MCF 10A (cell line): ENCODE measurements at regions not wholly inside any gene's neighbourhood (a gene's known extent, or its start where the extent isn't known, plus 50 kb on each side); places are given as distances from the start of the nearest gene placed in this dataset.

Source experiments
- BruUV-seq: library from RNA; stranded (reverse); fragments of 400-500 nt; replicated peaks from 2 replicates; lab custom pipeline; 2021; lab: Mats Ljungman, UMichigan
- CTCF ChIA-PET: fragments of 300-600 bp; sonication (Branson Sonifier 250); formaldehyde crosslinking; extraction: SDS; loops from one replicate; lab custom pipeline; 2021; ENCODE audit warnings: antibody characterized with exemption, inconsistent platforms; lab: Yijun Ruan, JAX
- POLR2A ChIA-PET: fragments of 300-600, 350-650 bp; sonication (Branson Sonifier 250); formaldehyde crosslinking; extraction: SDS; loops from one replicate; lab custom pipeline; 2020; ENCODE audit warnings: antibody characterized with exemption, inconsistent platforms; lab: Yijun Ruan, JAX
- DNase-seq: peaks from one replicate; pipeline ENCODE4 v3.0.0-alpha.2; 2018; ENCODE audit not compliant: unreplicated experiment
- H3K27ac Mint-ChIP-seq: one replicate; pipeline ENCODE4 v1.8.0; 2022; ENCODE audit warnings: mild to moderate bottlenecking, low read depth, mixed read lengths; ENCODE audit not compliant: unreplicated experiment
- H3K27me3 Mint-ChIP-seq: one replicate; pipeline ENCODE4 v1.8.0; 2022; ENCODE audit warnings: mixed read lengths; ENCODE audit not compliant: insufficient read depth, unreplicated experiment
- H3K36me3 Mint-ChIP-seq: one replicate; pipeline ENCODE4 v1.8.0; 2022; ENCODE audit warnings: mild to moderate bottlenecking, moderate library complexity, mixed read lengths; ENCODE audit not compliant: insufficient read depth, unreplicated experiment
- H3K4me1 Mint-ChIP-seq: one replicate; pipeline ENCODE4 v1.8.0; 2022; ENCODE audit warnings: mixed read lengths; ENCODE audit not compliant: insufficient read depth, unreplicated experiment
- H3K4me3 Mint-ChIP-seq: one replicate; pipeline ENCODE4 v1.8.0; 2022; ENCODE audit warnings: mild to moderate bottlenecking, moderate library complexity, mixed read lengths; ENCODE audit not compliant: unreplicated experiment
- H3K9me3 Mint-ChIP-seq: one replicate; pipeline ENCODE4 v1.8.0; 2022; ENCODE audit warnings: mixed read lengths; ENCODE audit not compliant: unreplicated experiment
- CTCF ChIP-seq: fragments of 200-600 bp; IDR thresholded peaks from one replicate; pipeline ENCODE4 v1.8.0; 2022; ENCODE audit warnings: antibody characterized with exemption, mild to moderate bottlenecking; ENCODE audit not compliant: unreplicated experiment
- intact Hi-C: fragments of 100-400 bp; cut with micrococcal nuclease; formaldehyde crosslinking; loops from 2 replicates; pipeline ENCODE4 v1.14.1; 2022

GRCh38 chr6:9464583-9464982 is 950.3 kb downstream of the TFAP2A start:
- Mint-ChIP-seq H3K4me1 (no peaks in the 10 kb centered on the region), H3K27ac (no peak overlapping the region), H3K4me3 (no peak overlapping the region), H3K27me3 (no peaks in the 10 kb centered on the region), H3K9me3 (no peaks in the 10 kb centered on the region), H3K36me3 (no peaks in the 10 kb centered on the region)
- CTCF ChIA-PET = no interaction called here
- DNase-seq = no peak
- POLR2A ChIA-PET = no interaction called here
- intact Hi-C loops = no loop called here
- no peak for TF ChIP-seq CTCF
- no TSS peak for BruUV-seq

GRCh38 chr6:9463311-9463710 is 951.6 kb downstream of the TFAP2A start:
- no peaks in the 10 kb centered on the region for H3K36me3 Mint-ChIP-seq
- intact Hi-C loops = no loop called here
- H3K9me3 Mint-ChIP-seq = no peaks in the 10 kb centered on the region
- no TSS peak for BruUV-seq
- DNase-seq = peak; percentile 45
- no peaks in the 10 kb centered on the region for H3K27me3 Mint-ChIP-seq
- no peak for TF ChIP-seq CTCF
- H3K4me1 Mint-ChIP-seq = no peaks in the 10 kb centered on the region
- no peak overlapping the region for H3K27ac Mint-ChIP-seq
- no peak overlapping the region for H3K4me3 Mint-ChIP-seq
- CTCF ChIA-PET = no interaction called here
- POLR2A ChIA-PET = interaction anchor here (0.9 kb wide), 1 partner anchor 12 kb away, joined by 3 read pairs; no protein-coding TSS in a partner anchor

GRCh38 chr6:9461188-9461587 is 953.7 kb downstream of the TFAP2A start:
- Mint-ChIP-seq H3K36me3 (no peaks in the 10 kb centered on the region), H3K27ac (no peak overlapping the region), H3K27me3 (no peaks in the 10 kb centered on the region), H3K4me3 (no peak overlapping the region), H3K4me1 (peaks cover 1% of the 10 kb centered on the region), H3K9me3 (no peaks in the 10 kb centered on the region)
- ChIA-PET POLR2A (interaction anchor here (0.6 to 2.2 kb wide), 4 partner anchors 8 to 209 kb away, joined by 3 to 8 read pairs (median 4); no protein-coding TSS in a partner anchor), CTCF (interaction anchor here (0.6 to 1.2 kb wide), 4 partner anchors 21 to 953 kb away, joined by 3 read pairs; partner anchors contain the start of gene TFAP2A)
- peak; percentile 23 for DNase-seq
- no peak for TF ChIP-seq CTCF
- no TSS peak for BruUV-seq
- intact Hi-C loops = no loop called here

GRCh38 chr6:9458424-9458823 is 956.5 kb downstream of the TFAP2A start:
- no peak overlapping the region for H3K27ac Mint-ChIP-seq
- CTCF ChIA-PET = no interaction called here
- POLR2A ChIA-PET = no interaction called here
- TF ChIP-seq CTCF = no peak
- no peak for DNase-seq
- intact Hi-C loops = no loop called here
- no peaks in the 10 kb centered on the region for H3K36me3 Mint-ChIP-seq
- H3K4me3 Mint-ChIP-seq = no peak overlapping the region
- BruUV-seq = no TSS peak
- peaks cover 8% of the 10 kb centered on the region for H3K4me1 Mint-ChIP-seq
- no peaks in the 10 kb centered on the region for H3K27me3 Mint-ChIP-seq
- H3K9me3 Mint-ChIP-seq = no peaks in the 10 kb centered on the region
